ENCODE measurements at regions not wholly inside any gene's neighbourhood (a gene's known extent, or its start where the extent isn't known, plus 50 kb on each side); places are given as distances from the start of the nearest gene placed in this dataset.

DNA sequence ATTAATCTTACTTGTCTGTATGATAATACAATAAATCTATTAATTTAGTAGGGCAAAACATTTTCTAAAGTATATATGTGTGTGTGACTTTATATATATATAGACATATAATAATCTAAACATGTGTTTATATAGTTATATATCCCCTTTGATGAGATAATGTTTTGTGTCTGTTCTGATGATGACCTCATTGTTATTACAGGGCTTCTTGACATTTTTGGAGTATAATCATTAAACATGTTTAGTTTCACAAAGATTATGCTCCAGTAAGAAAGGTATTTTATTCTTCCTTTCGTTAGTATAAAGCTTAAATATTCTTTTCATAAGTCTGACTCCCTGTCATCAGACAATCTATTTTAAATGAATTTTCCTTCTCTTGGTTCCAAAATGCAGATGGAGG lies 62.3 kb upstream of the CABCOCO1 start:
- TF ChIP-seq, protein P1, sequence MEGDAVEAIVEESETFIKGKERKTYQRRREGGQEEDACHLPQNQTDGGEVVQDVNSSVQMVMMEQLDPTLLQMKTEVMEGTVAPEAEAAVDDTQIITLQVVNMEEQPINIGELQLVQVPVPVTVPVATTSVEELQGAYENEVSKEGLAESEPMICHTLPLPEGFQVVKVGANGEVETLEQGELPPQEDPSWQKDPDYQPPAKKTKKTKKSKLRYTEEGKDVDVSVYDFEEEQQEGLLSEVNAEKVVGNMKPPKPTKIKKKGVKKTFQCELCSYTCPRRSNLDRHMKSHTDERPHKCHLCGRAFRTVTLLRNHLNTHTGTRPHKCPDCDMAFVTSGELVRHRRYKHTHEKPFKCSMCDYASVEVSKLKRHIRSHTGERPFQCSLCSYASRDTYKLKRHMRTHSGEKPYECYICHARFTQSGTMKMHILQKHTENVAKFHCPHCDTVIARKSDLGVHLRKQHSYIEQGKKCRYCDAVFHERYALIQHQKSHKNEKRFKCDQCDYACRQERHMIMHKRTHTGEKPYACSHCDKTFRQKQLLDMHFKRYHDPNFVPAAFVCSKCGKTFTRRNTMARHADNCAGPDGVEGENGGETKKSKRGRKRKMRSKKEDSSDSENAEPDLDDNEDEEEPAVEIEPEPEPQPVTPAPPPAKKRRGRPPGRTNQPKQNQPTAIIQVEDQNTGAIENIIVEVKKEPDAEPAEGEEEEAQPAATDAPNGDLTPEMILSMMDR (IDR thresholded peaks at IDR 0.05): no peak
- TF ChIP-seq POLR2AphosphoS5 (IDR thresholded peaks at IDR 0.05; ENCODE audit: low read depth, low read length) (no peak), TCF7L2 (IDR thresholded peaks at IDR 0.05; ENCODE audit: low read depth, low read length) (no peak)

Data from Panc1 (cell line).